ENCODE measurements at regions not wholly inside any gene's neighbourhood (a gene's known extent, or its start where the extent isn't known, plus 50 kb on each side); places are given as distances from the start of the nearest gene placed in this dataset.

- intact Hi-C loops (cut with DNase I): no loop called here
- H3K9me3 ChIP-seq (replicated peaks in 1 of 3): no peaks in the 10 kb centered on the region
- H3K27me3 ChIP-seq: no peaks in the 10 kb centered on the region
- no peak overlapping the region for H3K27ac ChIP-seq
- TF ChIP-seq POLR2A (IDR thresholded peaks at IDR 0.05) (no peak), CTCF (IDR thresholded peaks at IDR 0.05) (no peak)
- H3K4me3 ChIP-seq: no peak overlapping the region
- no peaks in the 10 kb centered on the region for H3K4me1 ChIP-seq (replicated peaks in 1 of 2)
- no peak for DNase-seq
- H3K36me3 ChIP-seq (replicated peaks in 1 of 2): no peaks in the 10 kb centered on the region
Observed at GRCh38 chr2:142299021-142299420, 168.2 kb upstream of the LRP1B start.

- Histone ChIP-seq H3K27me3 (no peaks in the 10 kb centered on the region), H3K27ac (no peak overlapping the region), H3K36me3 (replicated peaks in 1 of 2) (no peaks in the 10 kb centered on the region), H3K4me3 (no peak overlapping the region), H3K4me1 (replicated peaks in 1 of 2) (no peaks in the 10 kb centered on the region), H3K9me3 (replicated peaks in 1 of 3) (no peaks in the 10 kb centered on the region)
- WGBS, 4 donors: 65 to 86% (median 69%) methylated on average over 2 of the region's 2 CpGs
- DNase-seq: no peak
- intact Hi-C loops (cut with DNase I): no loop called here
- TF ChIP-seq POLR2A (IDR thresholded peaks at IDR 0.05) (no peak), CTCF (IDR thresholded peaks at IDR 0.05) (no peak)
Observed at GRCh38 chr2:142294225-142294624, 163.4 kb upstream of the LRP1B start.

GRCh38 chr2:142291969-142292368 is 161.2 kb upstream of the LRP1B start:
- no peaks in the 10 kb centered on the region for H3K9me3 ChIP-seq (replicated peaks in 1 of 3)
- no peaks in the 10 kb centered on the region for H3K36me3 ChIP-seq (replicated peaks in 1 of 2)
- H3K4me1 ChIP-seq (replicated peaks in 1 of 2): no peaks in the 10 kb centered on the region
- no peak for TF ChIP-seq CTCF (IDR thresholded peaks at IDR 0.05)
- TF ChIP-seq POLR2A (IDR thresholded peaks at IDR 0.05): no peak
- no peaks in the 10 kb centered on the region for H3K27me3 ChIP-seq
- no peak for DNase-seq
- intact Hi-C loops (cut with DNase I): no loop called here
- H3K27ac ChIP-seq: no peak overlapping the region
- H3K4me3 ChIP-seq: no peak overlapping the region
- 65 to 75% (median 70%) methylated on average over 2 of the region's 2 CpGs for WGBS, 4 donors

- intact Hi-C loops (cut with DNase I): no loop called here
- 49 to 58% (median 54%) methylated on average over 3 of the region's 3 CpGs for WGBS, 4 donors
- no peaks in the 10 kb centered on the region for H3K36me3 ChIP-seq (replicated peaks in 1 of 2)
- no peaks in the 10 kb centered on the region for H3K4me1 ChIP-seq (replicated peaks in 1 of 2)
- no peak overlapping the region for H3K27ac ChIP-seq
- H3K9me3 ChIP-seq (replicated peaks in 1 of 3): no peaks in the 10 kb centered on the region
- TF ChIP-seq POLR2A (IDR thresholded peaks at IDR 0.05): no peak
- TF ChIP-seq CTCF (IDR thresholded peaks at IDR 0.05): no peak
- no peak overlapping the region for H3K4me3 ChIP-seq
- DNase-seq: no peak
- no peaks in the 10 kb centered on the region for H3K27me3 ChIP-seq
Observed at GRCh38 chr2:142290931-142291330, 160.1 kb upstream of the LRP1B start.

Data from adrenal gland (tissue), 9 donors.